BLaER1 (cell line): ENCODE measurements at regions not wholly inside any gene's neighbourhood (a gene's known extent, or its start where the extent isn't known, plus 50 kb on each side); places are given as distances from the start of the nearest gene placed in this dataset.
A peak's percentile ranks its signal among the peaks of the same experiment; 100 is the strongest.

Source experiments
- H3K27ac ChIP-seq: shearing (Covaris generic); formaldehyde crosslinking; 2 replicates; pipeline ENCODE4 v1.8.1; 2022
- H3K27me3 ChIP-seq: shearing (Covaris generic); formaldehyde crosslinking; 2 replicates; pipeline ENCODE4 v1.8.1; 2022
- H3K36me3 ChIP-seq: shearing (Covaris generic); formaldehyde crosslinking; 2 replicates; pipeline ENCODE4 v1.8.1; 2022
- H3K4me1 ChIP-seq: shearing (Covaris generic); formaldehyde crosslinking; 2 replicates; pipeline ENCODE4 v1.8.1; 2022
- H3K4me2 ChIP-seq: shearing (Covaris generic); formaldehyde crosslinking; 2 replicates; pipeline ENCODE4 v1.8.1; 2022
- H3K4me3 ChIP-seq: shearing (Covaris generic); formaldehyde crosslinking; 2 replicates; pipeline ENCODE4 v1.8.1; 2022
- H3K9ac ChIP-seq: shearing (Covaris generic); formaldehyde crosslinking; 2 replicates; pipeline ENCODE4 v1.8.1; 2022
- H3K9me3 ChIP-seq: shearing (Covaris generic); formaldehyde crosslinking; 2 replicates; pipeline ENCODE4 v1.8.1; 2022
- H4K20me1 ChIP-seq: shearing (Covaris generic); formaldehyde crosslinking; 2 replicates; pipeline ENCODE4 v1.8.1; 2022
- Cebpa-rat ChIP-seq: shearing (Covaris generic); IDR thresholded peaks from 2 replicates; pipeline ENCODE4 v1.8.1; 2022

- TF ChIP-seq Cebpa-rat = no peak
- Histone ChIP-seq H3K4me3 (no peak overlapping the region), H3K27ac (no peak overlapping the region), H4K20me1 (no peaks in the 10 kb centered on the region; the same call in 1 of the 2 replicates), H3K27me3 (peaks cover 5% of the 10 kb centered on the region; the same call in 1 of the 2 replicates), H3K36me3 (no peaks in the 10 kb centered on the region), H3K4me2 (no peak overlapping the region), H3K9ac (no peak overlapping the region), H3K4me1 (no peaks in the 10 kb centered on the region), H3K9me3 (no peaks in the 10 kb centered on the region)
Observed at GRCh38 chr22:49190816-49191505, 636.7 kb downstream of the BRD1 start.

GRCh38 chr22:49189871-49190270, 637.8 kb downstream of the BRD1 start:
- Histone ChIP-seq H3K4me3 (no peak overlapping the region), H3K4me1 (peaks cover 3% of the 10 kb centered on the region), H3K9ac (no peak overlapping the region), H3K36me3 (no peaks in the 10 kb centered on the region), H3K27me3 (peaks cover 5% of the 10 kb centered on the region; the same call in 1 of the 2 replicates), H3K4me2 (no peak overlapping the region), H3K9me3 (no peaks in the 10 kb centered on the region), H4K20me1 (no peaks in the 10 kb centered on the region; the same call in 1 of the 2 replicates), H3K27ac (no peak overlapping the region)
- TF ChIP-seq Cebpa-rat = no peak

GRCh38 chr22:49188591-49188990, 639.1 kb downstream of the BRD1 start:
- Histone ChIP-seq H3K27ac (no peak overlapping the region), H3K36me3 (no peaks in the 10 kb centered on the region), H3K9ac (no peak overlapping the region), H3K9me3 (no peaks in the 10 kb centered on the region), H3K27me3 (peaks cover 5% of the 10 kb centered on the region; the same call in 1 of the 2 replicates), H3K4me2 (no peak overlapping the region), H4K20me1 (no peaks in the 10 kb centered on the region; the same call in 1 of the 2 replicates), H3K4me3 (no peak overlapping the region), H3K4me1 (peaks cover 7% of the 10 kb centered on the region)
- no peak for TF ChIP-seq Cebpa-rat

GRCh38 chr22:49188091-49188490, 639.6 kb downstream of the BRD1 start:
- Histone ChIP-seq H3K4me1 (peaks cover 7% of the 10 kb centered on the region), H3K4me3 (no peak overlapping the region), H4K20me1 (no peaks in the 10 kb centered on the region; the same call in 1 of the 2 replicates), H3K4me2 (no peak overlapping the region), H3K9ac (no peak overlapping the region), H3K9me3 (no peaks in the 10 kb centered on the region), H3K27me3 (peaks cover 5% of the 10 kb centered on the region; the same call in 1 of the 2 replicates), H3K27ac (no peak overlapping the region), H3K36me3 (no peaks in the 10 kb centered on the region)
- TF ChIP-seq Cebpa-rat = no peak

- Histone ChIP-seq H3K4me3 (no peak overlapping the region), H3K4me1 (peaks cover 7% of the 10 kb centered on the region), H3K27me3 (peaks cover 4% of the 10 kb centered on the region; the same call in 1 of the 2 replicates), H3K9me3 (no peaks in the 10 kb centered on the region), H3K4me2 (no peak overlapping the region), H4K20me1 (no peaks in the 10 kb centered on the region), H3K9ac (no peak overlapping the region), H3K36me3 (no peaks in the 10 kb centered on the region), H3K27ac (no peak overlapping the region)
- TF ChIP-seq Cebpa-rat = no peak
Observed at GRCh38 chr22:49186762-49187161, 640.9 kb downstream of the BRD1 start.

- Histone ChIP-seq H3K27me3 (no peaks in the 10 kb centered on the region), H3K27ac (no peak overlapping the region), H3K4me1 (peaks cover 7% of the 10 kb centered on the region), H3K9me3 (no peaks in the 10 kb centered on the region), H3K4me3 (no peak overlapping the region), H3K4me2 (no peak overlapping the region), H3K36me3 (no peaks in the 10 kb centered on the region), H4K20me1 (no peaks in the 10 kb centered on the region), H3K9ac (no peak overlapping the region)
- TF ChIP-seq Cebpa-rat = no peak
Observed at GRCh38 chr22:49186293-49186692, 641.4 kb downstream of the BRD1 start.

GRCh38 chr22:49185312-49185969, 642.2 kb downstream of the BRD1 start:
- no peak for TF ChIP-seq Cebpa-rat
- Histone ChIP-seq H3K4me1 (peaks cover 7% of the 10 kb centered on the region), H3K27ac (no peak overlapping the region), H3K4me2 (peak overlapping the region; percentile 27), H3K27me3 (no peaks in the 10 kb centered on the region), H3K4me3 (no peak overlapping the region), H3K36me3 (no peaks in the 10 kb centered on the region), H3K9ac (no peak overlapping the region), H3K9me3 (no peaks in the 10 kb centered on the region), H4K20me1 (no peaks in the 10 kb centered on the region)

GRCh38 chr22:49184736-49185135, 642.9 kb downstream of the BRD1 start:
- Histone ChIP-seq H3K4me2 (peak overlapping the region; percentile 27), H4K20me1 (no peaks in the 10 kb centered on the region), H3K9ac (no peak overlapping the region), H3K36me3 (no peaks in the 10 kb centered on the region), H3K4me3 (no peak overlapping the region), H3K4me1 (peaks cover 7% of the 10 kb centered on the region), H3K27me3 (no peaks in the 10 kb centered on the region), H3K9me3 (no peaks in the 10 kb centered on the region), H3K27ac (no peak overlapping the region)
- no peak for TF ChIP-seq Cebpa-rat

GRCh38 chr22:49183826-49184216, 643.9 kb downstream of the BRD1 start:
- H3K9me3 ChIP-seq = no peaks in the 10 kb centered on the region
- H4K20me1 ChIP-seq = no peaks in the 10 kb centered on the region
- no peak overlapping the region for H3K4me3 ChIP-seq
- no peak overlapping the region for H3K27ac ChIP-seq
- H3K4me2 ChIP-seq = no peak overlapping the region
- H3K27me3 ChIP-seq = no peaks in the 10 kb centered on the region
- no peaks in the 10 kb centered on the region for H3K36me3 ChIP-seq
- no peak for TF ChIP-seq Cebpa-rat
- no peak overlapping the region for H3K9ac ChIP-seq
- peaks cover 7% of the 10 kb centered on the region for H3K4me1 ChIP-seq

- Histone ChIP-seq H3K4me1 (peaks cover 7% of the 10 kb centered on the region), H3K9ac (no peak overlapping the region), H4K20me1 (no peaks in the 10 kb centered on the region), H3K27me3 (no peaks in the 10 kb centered on the region), H3K27ac (no peak overlapping the region), H3K36me3 (no peaks in the 10 kb centered on the region), H3K9me3 (no peaks in the 10 kb centered on the region), H3K4me2 (no peak overlapping the region), H3K4me3 (no peak overlapping the region)
- no peak for TF ChIP-seq Cebpa-rat
Observed at GRCh38 chr22:49183208-49183825, 644.4 kb downstream of the BRD1 start.
